Calu3 (cell line): ENCODE measurements at regions not wholly inside any gene's neighbourhood (a gene's known extent, or its start where the extent isn't known, plus 50 kb on each side); places are given as distances from the start of the nearest gene placed in this dataset.

Source experiments
- BruUV-seq: library from RNA; stranded (reverse); fragments of 400-500 nt; replicated peaks from 2 replicates; lab custom pipeline; 2021; lab: Mats Ljungman, UMichigan
- CTCF ChIA-PET: fragments of 300-600 bp; sonication (Branson Sonifier 250); formaldehyde crosslinking; loops from one replicate; lab custom pipeline; 2022; ENCODE audit warnings: antibody characterized with exemption; lab: Charles Lee
- DNase-seq: peaks from one replicate; pipeline ENCODE4 v3.0.0; 2022
- H3K27ac Mint-ChIP-seq: one replicate; pipeline ENCODE4 v1.8.0; 2022; ENCODE audit warnings: mixed read lengths; ENCODE audit not compliant: unreplicated experiment
- H3K27me3 Mint-ChIP-seq: one replicate; pipeline ENCODE4 v1.8.0; 2022; ENCODE audit warnings: mixed read lengths; ENCODE audit not compliant: unreplicated experiment
- H3K36me3 Mint-ChIP-seq: one replicate; pipeline ENCODE4 v1.8.0; 2022; ENCODE audit warnings: mild to moderate bottlenecking, moderate library complexity, mixed read lengths; ENCODE audit not compliant: insufficient read depth, unreplicated experiment
- H3K4me1 Mint-ChIP-seq: one replicate; pipeline ENCODE4 v1.8.0; 2022; ENCODE audit warnings: mild to moderate bottlenecking, low read depth, mixed read lengths; ENCODE audit not compliant: unreplicated experiment
- H3K4me3 Mint-ChIP-seq: one replicate; pipeline ENCODE4 v1.8.0; 2022; ENCODE audit warnings: mild to moderate bottlenecking, low read depth, moderate library complexity, mixed read lengths; ENCODE audit not compliant: unreplicated experiment
- H3K9me3 Mint-ChIP-seq: one replicate; pipeline ENCODE4 v1.8.0; 2022; ENCODE audit warnings: low read depth, mixed read lengths; ENCODE audit not compliant: unreplicated experiment
- CTCF ChIP-seq: fragments of 200-600 bp; IDR thresholded peaks from one replicate; pipeline ENCODE4 v1.8.0; 2022; ENCODE audit warnings: antibody characterized with exemption; ENCODE audit not compliant: unreplicated experiment
- intact Hi-C: fragments of 100-400 bp; cut with micrococcal nuclease; formaldehyde crosslinking; loops from one replicate; pipeline ENCODE4 v1.10.0; 2022; ENCODE audit not compliant: unreplicated experiment

- Mint-ChIP-seq H3K9me3 (no peaks in the 10 kb centered on the region), H3K27me3 (peaks cover 42% of the 10 kb centered on the region), H3K4me1 (no peaks in the 10 kb centered on the region), H3K36me3 (no peaks in the 10 kb centered on the region), H3K4me3 (no peak overlapping the region), H3K27ac (no peak overlapping the region)
- intact Hi-C loops, result no loop called here
- BruUV-seq, result no TSS peak
- CTCF ChIA-PET, result no interaction called here
- no peak for TF ChIP-seq CTCF
- DNase-seq, result no peak
Measured at GRCh38 chr4:16382571-16382970, 156.3 kb upstream of the TAPT1 start.

GRCh38 chr4:16377887-16378286 is 151.6 kb upstream of the TAPT1 start:
- Mint-ChIP-seq H3K4me3 (no peak overlapping the region), H3K36me3 (no peaks in the 10 kb centered on the region), H3K9me3 (no peaks in the 10 kb centered on the region), H3K4me1 (no peaks in the 10 kb centered on the region), H3K27me3 (peaks cover 57% of the 10 kb centered on the region), H3K27ac (no peak overlapping the region)
- no peak for TF ChIP-seq CTCF
- no peak for DNase-seq
- intact Hi-C loops, result no loop called here
- no TSS peak for BruUV-seq
- CTCF ChIA-PET, result no interaction called here

GRCh38 chr4:16365036-16365569 is 138.8 kb upstream of the TAPT1 start:
- CTCF ChIA-PET, result no interaction called here
- Mint-ChIP-seq H3K4me3 (no peak overlapping the region), H3K9me3 (peaks cover 2% of the 10 kb centered on the region), H3K27me3 (peaks cover 18% of the 10 kb centered on the region), H3K27ac (no peak overlapping the region), H3K36me3 (no peaks in the 10 kb centered on the region), H3K4me1 (no peaks in the 10 kb centered on the region)
- intact Hi-C loops, result no loop called here
- TF ChIP-seq CTCF, result no peak
- no peak for DNase-seq
- no TSS peak for BruUV-seq

- peaks cover 24% of the 10 kb centered on the region for H3K27me3 Mint-ChIP-seq
- no peaks in the 10 kb centered on the region for H3K36me3 Mint-ChIP-seq
- CTCF ChIA-PET, result no interaction called here
- H3K9me3 Mint-ChIP-seq, result peaks cover 2% of the 10 kb centered on the region
- no peak for DNase-seq
- no peak for TF ChIP-seq CTCF
- H3K4me3 Mint-ChIP-seq, result no peak overlapping the region
- H3K4me1 Mint-ChIP-seq, result no peaks in the 10 kb centered on the region
- intact Hi-C loops, result no loop called here
- no TSS peak for BruUV-seq
- no peak overlapping the region for H3K27ac Mint-ChIP-seq
Measured at GRCh38 chr4:16360694-16361262, 134.5 kb upstream of the TAPT1 start.
